IPS-20b (cell line): ENCODE measurements at regions not wholly inside any gene's neighbourhood (a gene's known extent, or its start where the extent isn't known, plus 50 kb on each side); places are given as distances from the start of the nearest gene placed in this dataset.

Experiments used
- H3K27ac ChIP-seq: one replicate; pipeline ENCODE4 v1.5.1; 2013; ENCODE audit warnings: low read length
- H3K27me3 ChIP-seq: 2 replicates; pipeline ENCODE4 v1.6.1; 2013; ENCODE audit warnings: mild to moderate bottlenecking, low read length, inconsistent platforms; ENCODE audit not compliant: insufficient read depth
- H3K36me3 ChIP-seq: 2 replicates; pipeline ENCODE4 v1.6.1; 2013; ENCODE audit warnings: low read depth, mild to moderate bottlenecking, inconsistent platforms, low read length, moderate library complexity; ENCODE audit not compliant: insufficient read depth
- H3K4me1 ChIP-seq: 2 replicates; pipeline ENCODE4 v1.6.1; 2013; ENCODE audit warnings: mild to moderate bottlenecking, control low read depth, inconsistent platforms, low read length, moderate library complexity; ENCODE audit not compliant: insufficient read depth
- H3K4me3 ChIP-seq: 2 replicates; pipeline ENCODE4 v1.5.1; 2013; ENCODE audit warnings: mild to moderate bottlenecking, low read length, inconsistent platforms
- H3K9ac ChIP-seq: 2 replicates; pipeline ENCODE4 v1.6.1; 2013; ENCODE audit warnings: low read depth, mild to moderate bottlenecking, inconsistent platforms, low read length, moderate library complexity
- H3K9me3 ChIP-seq: 2 replicates; pipeline ENCODE4 v1.6.1; 2013; ENCODE audit warnings: mild to moderate bottlenecking, low read depth, low read length, inconsistent platforms; ENCODE audit not compliant: insufficient read depth

DNA sequence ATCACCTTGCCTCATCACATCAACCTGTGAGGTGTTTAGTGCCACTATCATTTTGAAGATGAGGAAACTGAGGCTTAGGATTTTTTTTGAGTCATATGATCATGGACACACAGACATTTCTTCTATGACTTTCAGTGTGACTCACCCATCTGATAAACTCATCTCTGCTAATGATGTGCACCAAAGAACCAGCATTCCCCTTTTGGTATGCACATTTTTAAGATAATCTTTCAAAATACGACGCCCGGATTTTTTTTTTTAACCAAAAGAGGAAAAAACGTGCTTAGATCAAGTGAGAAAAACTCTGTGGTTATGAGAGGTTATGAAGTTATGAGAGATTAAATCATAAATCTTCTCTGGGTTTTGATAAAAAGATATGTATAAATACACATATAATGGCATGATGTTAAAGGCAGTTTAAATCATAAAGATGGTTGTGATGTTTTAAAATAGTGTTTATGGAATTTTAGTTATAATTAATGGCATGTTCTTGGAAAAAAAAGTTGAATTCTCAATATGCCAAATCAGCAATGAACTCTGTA, 948.1 kb downstream of the TMTC2 start:
- H3K4me1 ChIP-seq = no peaks in the 10 kb centered on the region
- no peaks in the 10 kb centered on the region for H3K27me3 ChIP-seq
- no peaks in the 10 kb centered on the region for H3K36me3 ChIP-seq
- H3K9me3 ChIP-seq = no peaks in the 10 kb centered on the region
- H3K27ac ChIP-seq = no peak overlapping the region
- H3K4me3 ChIP-seq = no peak overlapping the region
- H3K9ac ChIP-seq = no peak overlapping the region

DNA sequence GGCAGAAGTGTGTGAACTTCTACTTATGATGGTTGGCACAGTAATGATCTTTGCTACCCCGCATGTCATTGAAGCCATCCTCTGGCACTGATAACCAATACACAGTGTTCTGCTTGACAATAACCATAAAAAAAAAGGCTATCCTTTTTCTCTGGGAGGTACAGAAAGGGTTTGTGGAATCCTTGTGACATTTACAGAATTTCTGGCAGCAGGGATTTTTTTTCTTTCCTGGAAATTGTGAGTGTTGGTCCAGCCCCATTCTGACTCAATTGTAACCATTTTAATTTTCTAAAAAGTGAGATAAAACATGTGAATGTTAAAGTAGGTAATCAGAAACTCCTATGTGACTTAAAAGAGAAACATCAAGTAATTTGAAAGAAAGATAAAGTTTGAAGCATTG, 943.8 kb downstream of the TMTC2 start:
- Histone ChIP-seq H3K9me3 (no peaks in the 10 kb centered on the region), H3K27me3 (no peaks in the 10 kb centered on the region), H3K4me1 (peaks cover 4% of the 10 kb centered on the region; the same call in 1 of the 2 replicates)

DNA sequence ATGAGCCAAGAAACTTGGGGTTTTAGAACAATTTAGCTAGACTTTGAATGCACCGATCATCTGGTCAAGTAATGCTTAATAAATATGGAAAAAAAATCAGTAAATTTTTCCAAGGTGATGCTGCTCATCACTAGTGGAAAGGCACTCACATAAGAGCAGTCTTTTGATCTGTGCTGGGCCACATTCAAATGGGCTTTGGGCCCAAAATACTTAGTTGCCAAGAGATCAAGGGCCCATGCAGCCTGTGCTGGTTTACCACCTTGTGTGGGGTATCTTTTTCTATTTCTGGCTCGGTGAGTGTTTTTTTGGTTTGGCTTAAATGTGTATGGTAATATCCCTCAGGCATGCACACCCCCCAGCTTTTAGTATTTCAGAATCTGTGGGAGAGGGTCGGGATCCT, 943.2 kb downstream of the TMTC2 start:
- no peak overlapping the region for H3K9ac ChIP-seq
- H3K4me1 ChIP-seq = peaks cover 4% of the 10 kb centered on the region; the same call in 1 of the 2 replicates
- H3K27ac ChIP-seq = no peak overlapping the region
- no peaks in the 10 kb centered on the region for H3K36me3 ChIP-seq
- H3K27me3 ChIP-seq = no peaks in the 10 kb centered on the region
- no peaks in the 10 kb centered on the region for H3K9me3 ChIP-seq
- no peak overlapping the region for H3K4me3 ChIP-seq

More for the DNA sequence above, 943.8 kb downstream of the TMTC2 start:
- Histone ChIP-seq H3K27ac (no peak overlapping the region), H3K36me3 (no peaks in the 10 kb centered on the region), H3K4me3 (no peak overlapping the region), H3K9ac (no peak overlapping the region)

DNA sequence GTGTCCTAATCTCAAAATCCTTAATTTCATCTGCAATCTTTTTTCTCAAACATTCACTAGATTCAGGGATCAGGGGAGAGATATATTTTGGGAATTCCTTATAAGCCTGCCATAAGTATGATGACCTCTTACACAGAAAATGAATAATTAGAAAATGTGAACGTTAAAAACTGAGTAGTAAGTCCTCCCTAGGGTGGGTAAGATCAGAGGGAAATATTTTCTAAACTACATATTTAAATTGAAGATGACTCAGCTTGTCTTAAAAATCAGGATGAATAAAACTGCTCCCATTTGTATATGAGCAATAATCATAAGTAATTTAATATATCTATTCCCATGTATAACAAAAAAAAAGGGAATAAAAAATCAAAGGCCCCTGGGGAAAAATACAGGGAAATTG, 935.5 kb downstream of the TMTC2 start:
- no peak overlapping the region for H3K27ac ChIP-seq
- H3K4me3 ChIP-seq = no peak overlapping the region
- H3K27me3 ChIP-seq = no peaks in the 10 kb centered on the region

DNA sequence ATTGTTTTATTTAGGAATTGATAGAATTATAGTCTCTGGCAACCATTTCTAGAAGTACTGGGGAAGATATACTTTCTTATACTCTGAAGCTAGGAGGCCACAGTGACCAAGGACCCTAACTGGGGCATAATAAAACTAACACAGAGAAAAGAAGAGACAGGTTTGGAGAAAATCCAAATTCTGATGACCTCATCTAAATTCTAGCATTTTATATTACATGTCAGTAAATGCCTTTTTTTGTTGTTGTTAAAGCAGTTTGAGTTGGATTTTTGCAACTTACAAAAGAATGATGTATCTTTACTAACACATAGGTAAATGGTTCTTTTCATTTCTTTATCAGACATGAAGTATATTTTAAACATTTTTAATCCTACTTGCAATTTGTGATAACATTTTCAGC, 933.3 kb downstream of the TMTC2 start:
- Histone ChIP-seq H3K36me3 (no peaks in the 10 kb centered on the region), H3K27me3 (no peaks in the 10 kb centered on the region), H3K9ac (no peak overlapping the region), H3K4me3 (no peak overlapping the region), H3K4me1 (no peaks in the 10 kb centered on the region; the same call in 1 of the 2 replicates), H3K9me3 (peaks cover 8% of the 10 kb centered on the region), H3K27ac (no peak overlapping the region)

More for the DNA sequence above, 935.5 kb downstream of the TMTC2 start:
- H3K36me3 ChIP-seq = no peaks in the 10 kb centered on the region
- H3K9me3 ChIP-seq = no peaks in the 10 kb centered on the region
- no peaks in the 10 kb centered on the region for H3K4me1 ChIP-seq
- H3K9ac ChIP-seq = no peak overlapping the region

DNA sequence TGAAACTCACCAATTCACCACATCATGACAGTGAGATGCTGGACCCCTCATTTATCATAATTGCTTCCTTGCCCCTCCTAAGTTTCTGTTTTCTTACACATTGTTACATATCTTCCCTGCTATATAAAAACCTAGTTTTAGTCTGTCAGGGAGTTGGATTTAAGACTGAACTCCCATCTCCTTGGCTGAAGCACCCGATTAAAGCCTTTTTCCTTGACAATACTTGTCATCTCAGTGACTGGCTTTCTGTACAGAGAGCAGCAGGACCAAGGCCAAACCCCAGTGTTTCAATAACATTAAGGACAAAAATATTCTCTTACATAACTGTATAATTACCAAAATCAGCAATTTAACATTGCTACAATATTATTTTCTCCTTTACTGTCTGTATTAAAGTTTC, 928.4 kb downstream of the TMTC2 start:
- H3K27me3 ChIP-seq = no peaks in the 10 kb centered on the region
- H3K9ac ChIP-seq = no peak overlapping the region
- no peak overlapping the region for H3K4me3 ChIP-seq
- no peak overlapping the region for H3K27ac ChIP-seq
- H3K36me3 ChIP-seq = 0 out of 2 replicates have a peak, but pooled peaks cover 3% of the 10 kb centered on the region
- H3K9me3 ChIP-seq = peaks cover 16% of the 10 kb centered on the region
- H3K4me1 ChIP-seq = no peaks in the 10 kb centered on the region; the same call in 1 of the 2 replicates

DNA sequence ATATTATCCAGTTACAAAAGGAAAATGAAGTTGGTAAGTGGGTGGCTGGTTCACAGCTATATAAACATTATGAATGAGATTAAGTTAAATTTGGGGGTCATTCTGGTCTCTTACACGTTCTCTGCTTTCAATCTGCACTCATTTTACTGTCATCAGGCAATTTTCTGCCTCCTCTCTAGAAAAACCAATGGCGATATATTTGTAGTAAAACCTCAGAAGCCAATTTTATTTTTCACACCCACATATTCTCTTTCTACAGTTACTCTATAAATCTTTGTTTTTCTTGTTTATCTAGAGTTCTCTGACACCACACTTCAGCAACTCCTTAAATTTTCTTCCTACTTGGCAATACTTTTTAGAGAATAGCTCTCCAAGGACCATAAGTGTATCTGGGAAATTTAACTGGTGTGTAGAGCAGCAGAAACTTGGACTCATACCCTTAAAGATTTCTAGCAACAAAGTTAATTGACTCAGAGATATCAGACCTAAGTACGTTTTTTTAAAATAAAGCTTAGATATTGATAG, 926.9 kb downstream of the TMTC2 start:
- Histone ChIP-seq H3K36me3 (0 out of 2 replicates have a peak, but pooled peaks cover 3% of the 10 kb centered on the region), H3K9ac (no peak overlapping the region), H3K9me3 (peaks cover 18% of the 10 kb centered on the region), H3K4me3 (no peak overlapping the region), H3K27me3 (no peaks in the 10 kb centered on the region), H3K4me1 (no peaks in the 10 kb centered on the region; the same call in 1 of the 2 replicates), H3K27ac (no peak overlapping the region)

DNA sequence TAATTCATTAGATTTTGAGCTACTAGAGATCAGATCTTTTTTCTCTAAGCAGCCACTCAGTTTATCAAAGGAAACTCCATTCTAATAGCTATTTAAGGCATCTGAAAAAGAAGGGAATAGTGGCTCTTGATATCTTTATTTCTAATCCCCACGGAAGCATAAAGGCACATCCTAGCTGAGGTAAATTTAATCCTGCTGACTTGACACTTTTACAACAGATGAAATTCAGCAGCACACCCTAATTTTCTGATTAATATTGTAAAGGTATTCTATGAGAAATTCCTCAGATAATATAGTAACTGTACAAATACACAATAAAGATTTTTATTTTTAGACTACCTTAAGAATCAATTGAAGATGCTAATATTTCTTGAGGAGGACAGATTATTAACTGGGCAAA, 916.4 kb downstream of the TMTC2 start:
- H3K4me3 ChIP-seq = no peak overlapping the region
- no peaks in the 10 kb centered on the region for H3K4me1 ChIP-seq
- H3K27ac ChIP-seq = no peak overlapping the region
- no peaks in the 10 kb centered on the region for H3K27me3 ChIP-seq
- no peak overlapping the region for H3K9ac ChIP-seq
- H3K9me3 ChIP-seq = peaks cover 13% of the 10 kb centered on the region; the same call in 1 of the 2 replicates
- no peaks in the 10 kb centered on the region for H3K36me3 ChIP-seq

DNA sequence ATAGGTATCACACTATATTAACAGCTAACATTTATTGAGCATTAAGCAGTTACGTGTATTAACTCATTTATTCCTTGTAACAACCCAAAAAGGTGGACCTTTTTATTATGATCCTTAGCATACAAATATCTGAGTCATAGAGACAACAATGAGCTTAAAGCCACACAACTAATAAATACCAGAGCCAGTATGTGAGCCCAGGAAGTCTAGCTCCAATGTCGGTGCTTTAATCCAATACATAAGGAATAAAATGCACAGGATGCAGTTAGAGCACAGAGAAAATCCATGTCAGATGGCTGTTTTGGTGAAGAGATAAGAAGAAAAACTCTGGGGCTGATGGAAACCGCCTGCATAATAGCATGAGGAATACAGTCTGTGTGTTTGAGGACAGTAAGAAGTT, 888.6 kb downstream of the TMTC2 start:
- H3K4me3 ChIP-seq = no peak overlapping the region
- no peak overlapping the region for H3K9ac ChIP-seq
- no peaks in the 10 kb centered on the region; the same call in 1 of the 2 replicates for H3K9me3 ChIP-seq
- H3K27me3 ChIP-seq = no peaks in the 10 kb centered on the region
- H3K4me1 ChIP-seq = no peaks in the 10 kb centered on the region
- no peak overlapping the region for H3K27ac ChIP-seq
- no peaks in the 10 kb centered on the region for H3K36me3 ChIP-seq

DNA sequence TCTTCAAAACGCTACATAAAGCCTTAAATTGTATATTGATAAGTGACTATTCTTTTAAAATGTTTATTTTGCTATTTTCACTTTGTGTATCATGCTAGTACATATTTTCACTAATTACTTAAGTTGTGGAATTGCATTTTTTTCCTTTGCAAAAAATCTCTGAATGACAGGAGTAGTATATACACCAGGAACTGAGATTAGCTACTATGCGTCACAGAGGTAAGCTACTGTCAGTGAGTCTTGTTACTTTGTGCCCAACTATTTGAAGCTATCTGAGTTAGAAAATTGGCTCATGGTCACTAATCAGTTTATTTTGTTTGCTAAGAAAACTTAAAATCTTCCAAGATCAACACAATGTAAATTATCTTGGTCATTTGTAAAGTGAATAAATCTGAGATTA, 887.4 kb downstream of the TMTC2 start:
- no peaks in the 10 kb centered on the region for H3K27me3 ChIP-seq
- H3K4me1 ChIP-seq = no peaks in the 10 kb centered on the region
- H3K9ac ChIP-seq = no peak overlapping the region
- no peaks in the 10 kb centered on the region; the same call in 1 of the 2 replicates for H3K9me3 ChIP-seq
- no peak overlapping the region for H3K4me3 ChIP-seq
- no peak overlapping the region for H3K27ac ChIP-seq
- no peaks in the 10 kb centered on the region for H3K36me3 ChIP-seq

DNA sequence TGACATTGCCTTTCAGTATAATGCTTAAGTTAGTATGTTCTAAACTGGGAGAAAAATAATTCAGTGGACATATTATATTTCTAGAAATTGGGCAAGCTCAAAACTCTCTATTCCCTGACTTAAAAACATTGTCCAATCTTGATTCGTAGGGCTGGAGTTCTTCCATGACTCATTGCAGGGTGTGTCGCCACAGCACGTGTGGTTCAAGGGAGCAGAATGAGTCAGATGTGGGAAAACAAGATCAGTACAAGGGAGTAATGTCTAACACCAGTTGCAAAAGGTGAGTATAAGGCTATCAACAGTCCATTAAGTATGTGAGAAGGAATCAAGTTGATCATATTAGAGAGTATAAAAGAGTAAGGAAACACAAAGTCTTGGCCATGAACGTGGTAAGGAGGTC, 887.0 kb downstream of the TMTC2 start:
- H3K27ac ChIP-seq = no peak overlapping the region
- no peak overlapping the region for H3K4me3 ChIP-seq
- H3K27me3 ChIP-seq = no peaks in the 10 kb centered on the region
- no peak overlapping the region for H3K9ac ChIP-seq
- no peaks in the 10 kb centered on the region for H3K4me1 ChIP-seq
- no peaks in the 10 kb centered on the region; the same call in 1 of the 2 replicates for H3K9me3 ChIP-seq
- H3K36me3 ChIP-seq = no peaks in the 10 kb centered on the region

DNA sequence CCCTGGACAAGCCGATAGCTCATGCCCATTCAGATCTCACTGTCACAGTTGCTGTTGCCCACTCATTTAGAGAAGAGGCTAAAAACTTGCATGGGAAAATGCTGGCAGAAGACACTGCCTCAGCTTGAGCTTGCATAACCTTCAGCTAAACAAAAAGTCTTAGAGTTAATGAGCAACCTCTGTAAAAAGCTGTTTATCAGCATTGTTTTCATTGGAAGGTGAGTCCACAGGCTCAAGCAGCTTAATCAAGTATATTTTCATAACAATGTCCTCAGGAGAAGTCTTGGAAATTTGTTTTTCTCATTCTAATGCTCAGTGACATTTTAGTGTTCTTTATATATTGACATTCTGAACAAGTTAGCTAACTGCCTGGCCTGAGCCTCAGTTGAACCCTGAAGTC, 872.9 kb downstream of the TMTC2 start:
- Histone ChIP-seq H3K9ac (no peak overlapping the region), H3K36me3 (no peaks in the 10 kb centered on the region), H3K4me1 (peaks cover 16% of the 10 kb centered on the region; the same call in 1 of the 2 replicates), H3K27me3 (no peaks in the 10 kb centered on the region), H3K27ac (no peak overlapping the region), H3K4me3 (peak overlapping the region; percentile 12; the same call in 1 of the 2 replicates), H3K9me3 (peaks cover 8% of the 10 kb centered on the region; the same call in 1 of the 2 replicates)
